Tibial artery (tissue), 4 donors: ENCODE measurements at regions not wholly inside any gene's neighbourhood (a gene's known extent, or its start where the extent isn't known, plus 50 kb on each side); places are given as distances from the start of the nearest gene placed in this dataset.
"Not testable (repeated sequence)": the region's sequence is repeated elsewhere in the genome, so short reads cannot be mapped to it uniquely, and the experiment has no call there.

ENCODE experiments used
- DNase-seq, 2 donors: peaks; one replicate each; pipeline ENCODE4 v3.0.0-alpha.2; 2019
- H3K27ac ChIP-seq, 2 donors: fragments of 200-600 bp; sonication (generic) in 1 of 2; 1 replicate in 1 of 2; 2 replicates in 1 of 2; pipeline ENCODE4 v1.5.1; 2018 to 2019; ENCODE audit warnings: mild to moderate bottlenecking in 1 of 2
- H3K27me3 ChIP-seq, 2 donors: fragments of 200-600 bp; sonication (generic) in 1 of 2; one replicate each; pipeline versions ENCODE4 v1.5.1 to v1.6.0; 2016 to 2019
- H3K36me3 ChIP-seq, 3 donors: fragments of 200-600 bp; sonication (generic) in 2 of 3; one replicate each; pipeline ENCODE4 v1.5.1; 2016 to 2019; ENCODE audit warnings: mild to moderate bottlenecking in 2 of 3
- H3K4me1 ChIP-seq, 4 donors: fragments of 200-600 bp; sonication (generic) in 2 of 4; 1 replicate in 3 of 4; 2 replicates in 1 of 4; pipeline ENCODE4 v1.5.1; 2016 to 2019
- H3K4me3 ChIP-seq, 2 donors: fragments of 200-600 bp; sonication (generic) in 1 of 2; 1 replicate in 1 of 2; 2 replicates in 1 of 2; pipeline ENCODE4 v1.5.1; 2018 to 2019; ENCODE audit warnings: mild to moderate bottlenecking in 2 of 2
- H3K9me3 ChIP-seq, 3 donors: fragments of 200-600 bp; sonication (generic) in 1 of 3; one replicate each; pipeline ENCODE4 v1.5.1; 2016 to 2019
- CTCF ChIP-seq, 2 experiments: fragments of 200-600 bp in 1 of 2; fragments of 450-650 bp in 1 of 2; IDR thresholded peaks; one replicate each; pipeline ENCODE4 v1.5.1; 2017 to 2019; ENCODE audit warnings: antibody characterized with exemption in 2 of 2, mild to moderate bottlenecking in 1 of 2, moderate library complexity in 1 of 2
- intact Hi-C: fragments of 100-400 bp; cut with DNase I; formaldehyde crosslinking; loops from one replicate; pipeline ENCODE4 v1.15.0; 2023; ENCODE audit warnings: low total_unique reads

- no peaks in the 10 kb centered on the region for H3K9me3 ChIP-seq
- intact Hi-C loops = no loop called here
- DNase-seq = no peak
- H3K27ac ChIP-seq = no peak overlapping the region
- H3K27me3 ChIP-seq = no peaks in the 10 kb centered on the region
- no peaks in the 10 kb centered on the region for H3K4me1 ChIP-seq
- no peaks in the 10 kb centered on the region for H3K36me3 ChIP-seq
- no peak for TF ChIP-seq CTCF (IDR thresholded peaks at IDR 0.05)
- H3K4me3 ChIP-seq = no peak overlapping the region
Measured at GRCh38 chr10:84948644-84949043, 620.3 kb downstream of the CCSER2 start.

- Histone ChIP-seq H3K4me3 (no peak overlapping the region), H3K27ac (no peak overlapping the region), H3K36me3 (no peaks in the 10 kb centered on the region), H3K4me1 (no peaks in the 10 kb centered on the region), H3K9me3 (no peaks in the 10 kb centered on the region), H3K27me3 (no peaks in the 10 kb centered on the region)
- no peak for TF ChIP-seq CTCF (IDR thresholded peaks at IDR 0.05)
- intact Hi-C loops = no loop called here
- no peak for DNase-seq
Measured at GRCh38 chr10:84951616-84952015, 623.2 kb downstream of the CCSER2 start.

DNA sequence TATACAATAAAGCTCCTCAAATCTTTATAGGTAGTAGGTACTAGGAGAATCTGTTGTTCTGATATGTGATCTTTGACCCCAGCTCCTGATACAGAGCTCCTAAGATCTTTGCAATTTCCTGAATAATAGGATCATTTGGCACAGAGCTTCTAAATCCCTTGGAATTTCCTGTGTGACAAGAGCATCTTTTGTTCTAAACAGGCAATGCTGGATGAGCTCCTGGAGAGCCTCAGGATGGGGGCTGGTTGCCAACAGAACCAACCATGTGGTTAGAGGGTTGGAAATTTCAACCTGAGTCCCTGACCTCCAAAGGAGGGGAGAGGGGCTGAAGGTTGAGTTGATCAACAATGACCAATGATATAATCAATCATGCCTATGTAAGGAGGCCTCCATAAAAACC lies 629.0 kb downstream of the CCSER2 start:
- Histone ChIP-seq H3K4me1 (no peaks in the 10 kb centered on the region), H3K9me3 (no peaks in the 10 kb centered on the region), H3K4me3 (no peak overlapping the region), H3K27ac (no peak overlapping the region), H3K36me3 (no peaks in the 10 kb centered on the region), H3K27me3 (no peaks in the 10 kb centered on the region)
- no peak for TF ChIP-seq CTCF (IDR thresholded peaks at IDR 0.05)
- no peak for DNase-seq
- intact Hi-C loops = no loop called here

- DNase-seq = no peak
- Histone ChIP-seq H3K4me3 (no peak overlapping the region), H3K4me1 (no peaks in the 10 kb centered on the region), H3K27me3 (no peaks in the 10 kb centered on the region), H3K36me3 (no peaks in the 10 kb centered on the region), H3K27ac (no peak overlapping the region), H3K9me3 (no peaks in the 10 kb centered on the region)
- no peak for TF ChIP-seq CTCF (IDR thresholded peaks at IDR 0.05)
- intact Hi-C loops = no loop called here
Measured at GRCh38 chr10:84965468-84965867, 637.1 kb downstream of the CCSER2 start.

- Histone ChIP-seq H3K27me3 (no peaks in the 10 kb centered on the region), H3K4me3 (no peak overlapping the region), H3K9me3 (no peaks in the 10 kb centered on the region), H3K36me3 (no peaks in the 10 kb centered on the region), H3K27ac (no peak overlapping the region), H3K4me1 (no peaks in the 10 kb centered on the region)
- DNase-seq = no peak
- intact Hi-C loops = no loop called here
- no peak for TF ChIP-seq CTCF (IDR thresholded peaks at IDR 0.05)
Measured at GRCh38 chr10:84966708-84967441, 638.5 kb downstream of the CCSER2 start.

- intact Hi-C loops, H3K27me3 ChIP-seq, H3K36me3 ChIP-seq, H3K9me3 ChIP-seq, DNase-seq, H3K4me1 ChIP-seq, H3K27ac ChIP-seq, H3K4me3 ChIP-seq: not testable (repeated sequence)
Measured at GRCh38 chr10:84969297-84969696, 640.9 kb downstream of the CCSER2 start.
